CD4-positive, alpha-beta T cell (primary cell): ENCODE measurements at regions not wholly inside any gene's neighbourhood (a gene's known extent, or its start where the extent isn't known, plus 50 kb on each side); places are given as distances from the start of the nearest gene placed in this dataset.

ENCODE experiments used
- ATAC-seq: fragments of 200-7000 bp; cut with Tn5 transposase; one replicate; pipeline ENCODE4 v1.10.0; 2022; ENCODE audit warnings: mild to moderate bottlenecking; ENCODE audit not compliant: poor library complexity
- CTCF ChIA-PET: fragments of 350-600 bp; sonication (Branson Sonifier 250); formaldehyde crosslinking; loops from one replicate; lab custom pipeline; 2021; ENCODE audit warnings: antibody characterized with exemption, inconsistent platforms; lab: Charles Lee
- POLR2A ChIA-PET: fragments of 350-600 bp; sonication (Branson Sonifier 250); formaldehyde crosslinking; loops from one replicate; lab custom pipeline; 2021; ENCODE audit warnings: antibody characterized with exemption, inconsistent platforms; lab: Charles Lee
- DNase-seq, 14 experiments: peaks; one replicate each; pipeline ENCODE4 v3.0.0-alpha.2; 2013 to 2020; ENCODE audit warnings: mixed read lengths in 2 of 14
- H3K27ac ChIP-seq, 2 donors: one replicate each; pipeline versions ENCODE4 v1.5.1 to v1.7.0; 2013; ENCODE audit warnings: low read length in 2 of 2, low read depth in 1 of 2, mild to moderate bottlenecking in 1 of 2
- H3K27me3 ChIP-seq, 2 experiments: 1 replicate in 1 of 2; 2 replicates in 1 of 2; pipeline versions ENCODE4 v1.6.1 to v1.7.0; 2013; ENCODE audit warnings: low read length in 2 of 2, control low read depth in 1 of 2, mild to moderate bottlenecking in 1 of 2, moderate library complexity in 1 of 2; ENCODE audit not compliant: insufficient read depth in 2 of 2, control insufficient read depth in 1 of 2
- H3K36me3 ChIP-seq: one replicate; pipeline ENCODE4 v1.6.1; 2013; ENCODE audit warnings: low read length, control low read depth; ENCODE audit not compliant: insufficient read depth
- H3K4me1 ChIP-seq: one replicate; pipeline ENCODE4 v1.6.1; 2013; ENCODE audit warnings: low read length, control low read depth; ENCODE audit not compliant: insufficient read depth
- H3K4me3 ChIP-seq: one replicate; pipeline ENCODE4 v1.5.1; 2013; ENCODE audit warnings: mild to moderate bottlenecking, low read length, moderate library complexity
- H3K9me3 ChIP-seq, 2 experiments: 1 replicate in 1 of 2; 2 replicates in 1 of 2; pipeline versions ENCODE4 v1.6.1 to v1.7.0; 2013; ENCODE audit warnings: low read length in 2 of 2, mild to moderate bottlenecking in 2 of 2, control low read depth in 1 of 2, moderate library complexity in 1 of 2; ENCODE audit not compliant: control insufficient read depth in 1 of 2, insufficient read depth in 1 of 2
- H3K27ac Mint-ChIP-seq: one replicate; pipeline ENCODE4 v1.8.0; 2020; ENCODE audit warnings: mixed read lengths
- H3K27me3 Mint-ChIP-seq: one replicate; pipeline ENCODE4 v1.8.0; 2021; ENCODE audit warnings: mixed read lengths
- H3K36me3 Mint-ChIP-seq: one replicate; pipeline ENCODE4 v1.8.0; 2021; ENCODE audit warnings: low read depth, mixed read lengths
- H3K4me1 Mint-ChIP-seq: one replicate; pipeline ENCODE4 v1.8.0; 2021; ENCODE audit warnings: low read depth, mixed read lengths
- H3K4me3 Mint-ChIP-seq: one replicate; pipeline ENCODE4 v1.8.0; 2020; ENCODE audit warnings: mild to moderate bottlenecking, mixed read lengths
- H3K9me3 Mint-ChIP-seq: one replicate; pipeline ENCODE4 v1.8.0; 2020; ENCODE audit warnings: mixed read lengths
- intact Hi-C, 2 experiments: fragments of 100-400 bp; cut with DNase I in 1 of 2; cut with micrococcal nuclease in 1 of 2; formaldehyde crosslinking; loops; one replicate each; pipeline versions ENCODE4 v1.15.1 to v1.9.0; 2023 to 2025; cut with DNase I, micrococcal nuclease
- TF ChIP-seq, protein P1 (sequence below): fragments of 200-600 bp; IDR thresholded peaks from one replicate; pipeline ENCODE4 v1.8.0; 2022; ENCODE audit warnings: antibody characterized with exemption, mild to moderate bottlenecking

DNA sequence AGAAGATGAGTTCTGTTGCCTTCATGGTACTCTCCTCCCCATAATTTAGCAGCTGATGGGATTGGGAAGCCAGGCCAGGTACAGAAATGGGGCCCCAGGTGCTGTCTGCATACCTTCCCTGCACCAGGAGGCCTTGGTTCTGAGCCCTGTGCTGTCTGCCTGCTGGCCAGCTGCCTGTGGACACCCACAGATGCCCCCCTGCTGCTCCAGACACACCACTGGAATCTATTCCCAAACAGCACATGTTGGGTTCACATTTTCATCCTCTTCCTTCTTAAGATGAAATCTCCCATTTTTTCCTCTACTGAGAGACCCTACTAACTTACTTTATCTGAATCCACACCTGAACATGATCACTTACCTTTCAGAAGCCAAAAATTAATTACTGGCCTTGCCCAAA, 152.0 kb upstream of the CCDC68 start:
- DNase-seq (no peak), ATAC-seq (no peak)
- CTCF ChIA-PET: no interaction called here
- no peaks in the 10 kb centered on the region for H3K27me3 ChIP-seq
- Mint-ChIP-seq H3K4me3 (no peak overlapping the region), H3K27ac (no peak overlapping the region), H3K4me1 (no peaks in the 10 kb centered on the region), H3K27me3 (peaks cover 4% of the 10 kb centered on the region), H3K9me3 (peaks cover 2% of the 10 kb centered on the region), H3K36me3 (no peaks in the 10 kb centered on the region)
- H3K27ac ChIP-seq: no peak overlapping the region
- no peaks in the 10 kb centered on the region for H3K36me3 ChIP-seq
- no peaks in the 10 kb centered on the region for H3K4me1 ChIP-seq
- POLR2A ChIA-PET: no interaction called here
- TF ChIP-seq, protein P1, sequence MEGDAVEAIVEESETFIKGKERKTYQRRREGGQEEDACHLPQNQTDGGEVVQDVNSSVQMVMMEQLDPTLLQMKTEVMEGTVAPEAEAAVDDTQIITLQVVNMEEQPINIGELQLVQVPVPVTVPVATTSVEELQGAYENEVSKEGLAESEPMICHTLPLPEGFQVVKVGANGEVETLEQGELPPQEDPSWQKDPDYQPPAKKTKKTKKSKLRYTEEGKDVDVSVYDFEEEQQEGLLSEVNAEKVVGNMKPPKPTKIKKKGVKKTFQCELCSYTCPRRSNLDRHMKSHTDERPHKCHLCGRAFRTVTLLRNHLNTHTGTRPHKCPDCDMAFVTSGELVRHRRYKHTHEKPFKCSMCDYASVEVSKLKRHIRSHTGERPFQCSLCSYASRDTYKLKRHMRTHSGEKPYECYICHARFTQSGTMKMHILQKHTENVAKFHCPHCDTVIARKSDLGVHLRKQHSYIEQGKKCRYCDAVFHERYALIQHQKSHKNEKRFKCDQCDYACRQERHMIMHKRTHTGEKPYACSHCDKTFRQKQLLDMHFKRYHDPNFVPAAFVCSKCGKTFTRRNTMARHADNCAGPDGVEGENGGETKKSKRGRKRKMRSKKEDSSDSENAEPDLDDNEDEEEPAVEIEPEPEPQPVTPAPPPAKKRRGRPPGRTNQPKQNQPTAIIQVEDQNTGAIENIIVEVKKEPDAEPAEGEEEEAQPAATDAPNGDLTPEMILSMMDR: no peak
- intact Hi-C loops: no loop called here
- H3K9me3 ChIP-seq: no peaks in the 10 kb centered on the region
- no peak overlapping the region for H3K4me3 ChIP-seq

DNA sequence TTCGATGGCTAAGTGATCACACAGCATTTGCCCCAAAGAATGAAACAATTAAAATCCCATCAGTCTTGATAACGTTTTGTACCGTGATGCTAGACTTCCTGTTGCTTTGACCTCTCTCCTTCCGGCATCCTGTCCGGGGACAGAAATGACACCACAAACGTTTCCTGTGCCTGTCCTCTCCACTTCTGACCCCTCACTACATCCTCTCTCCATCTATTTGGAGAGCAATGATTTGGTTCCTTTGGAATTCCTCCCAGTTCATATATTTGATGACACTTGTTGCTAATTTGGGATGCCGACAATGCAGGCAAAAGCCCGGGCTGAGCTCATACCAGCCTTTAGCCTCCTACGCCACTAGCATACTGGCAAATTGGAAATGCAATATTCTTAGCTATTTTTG, 151.2 kb upstream of the CCDC68 start:
- POLR2A ChIA-PET: no interaction called here

DNA sequence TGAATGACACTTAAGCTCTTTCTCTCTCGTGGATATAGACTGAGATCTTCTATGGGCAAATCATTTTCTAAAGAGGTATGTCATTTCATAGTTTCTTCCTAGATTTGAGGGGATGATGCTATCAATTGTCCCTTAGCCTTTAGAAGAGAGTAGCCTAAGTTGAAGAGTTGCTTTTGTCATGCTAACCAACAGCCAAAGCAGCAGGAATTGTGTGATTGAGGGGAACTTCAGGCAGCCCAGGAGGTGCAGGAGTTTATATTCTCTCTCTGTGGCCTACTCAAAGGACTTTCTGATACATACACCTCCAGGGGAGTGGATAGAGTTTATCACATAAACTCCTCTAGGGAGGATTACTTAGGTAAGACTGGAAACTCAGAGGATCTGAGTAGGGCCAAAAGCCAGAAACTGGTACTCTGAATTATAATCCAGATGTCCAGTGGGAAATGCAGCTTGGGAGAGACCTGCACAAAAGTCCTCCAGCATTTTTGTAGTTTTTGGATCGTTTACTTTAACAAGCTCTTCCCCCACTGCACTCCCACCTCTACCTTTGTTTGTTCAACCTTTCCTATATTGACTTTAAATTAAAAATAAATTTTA, 150.7 kb upstream of the CCDC68 start:
- no peak overlapping the region for H3K27ac Mint-ChIP-seq
- Histone ChIP-seq H3K4me3 (no peak overlapping the region), H3K4me1 (no peaks in the 10 kb centered on the region), H3K27ac (no peak overlapping the region), H3K27me3 (no peaks in the 10 kb centered on the region), H3K36me3 (no peaks in the 10 kb centered on the region), H3K9me3 (peaks cover 0 to under 1% of the 10 kb centered on the region in 2 experiments)
- TF ChIP-seq, protein P1: no peak
- no peak for DNase-seq
- intact Hi-C loops: no loop called here
- POLR2A ChIA-PET: no interaction called here
- no peak overlapping the region for H3K4me3 Mint-ChIP-seq
- no peaks in the 10 kb centered on the region for H3K9me3 Mint-ChIP-seq
- peaks cover 4% of the 10 kb centered on the region for H3K27me3 Mint-ChIP-seq
- no peaks in the 10 kb centered on the region for H3K36me3 Mint-ChIP-seq
- H3K4me1 Mint-ChIP-seq: no peaks in the 10 kb centered on the region
- no peak for ATAC-seq
- CTCF ChIA-PET: no interaction called here

More for the DNA sequence above, 151.2 kb upstream of the CCDC68 start:
- Histone ChIP-seq H3K4me3 (no peak overlapping the region), H3K9me3 (no peaks in the 10 kb centered on the region), H3K27me3 (no peaks in the 10 kb centered on the region), H3K36me3 (no peaks in the 10 kb centered on the region), H3K27ac (no peak overlapping the region), H3K4me1 (no peaks in the 10 kb centered on the region)
- Mint-ChIP-seq H3K4me1 (no peaks in the 10 kb centered on the region), H3K36me3 (no peaks in the 10 kb centered on the region), H3K9me3 (no peaks in the 10 kb centered on the region), H3K27ac (no peak overlapping the region), H3K27me3 (peaks cover 4% of the 10 kb centered on the region), H3K4me3 (no peak overlapping the region)
- CTCF ChIA-PET: no interaction called here
- ATAC-seq (no peak), DNase-seq (no peak)
- TF ChIP-seq, protein P1: no peak
- intact Hi-C loops: no loop called here
